ENCODE measurements at regions not wholly inside any gene's neighbourhood (a gene's known extent, or its start where the extent isn't known, plus 50 kb on each side); places are given as distances from the start of the nearest gene placed in this dataset.
"Not testable (repeated sequence)": the region's sequence is repeated elsewhere in the genome, so short reads cannot be mapped to it uniquely, and the experiment has no call there.

DNA sequence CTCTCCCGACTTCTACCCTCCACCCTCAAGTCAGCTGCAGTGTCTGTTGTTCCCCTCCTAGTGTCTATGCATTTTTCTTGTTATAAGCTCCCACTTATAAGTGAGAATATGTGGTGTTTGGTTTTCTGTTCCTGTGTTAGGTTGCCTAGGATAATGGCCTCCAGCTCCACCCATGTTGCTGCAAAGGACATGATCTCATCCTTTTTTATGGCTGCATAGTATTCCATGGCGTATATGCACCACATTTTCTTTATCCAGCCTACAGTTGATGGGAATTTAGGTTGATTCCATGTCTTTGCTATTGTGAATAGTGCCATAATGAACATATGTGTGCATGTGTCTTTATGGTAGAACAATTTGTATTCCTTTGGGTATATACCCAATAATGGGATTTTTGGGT is 80.7 kb downstream of the SPTSSA start:
- H3K4me3 Mint-ChIP-seq; H3K4me1 Mint-ChIP-seq (ENCODE audit: low read depth): not testable (repeated sequence)

DNA sequence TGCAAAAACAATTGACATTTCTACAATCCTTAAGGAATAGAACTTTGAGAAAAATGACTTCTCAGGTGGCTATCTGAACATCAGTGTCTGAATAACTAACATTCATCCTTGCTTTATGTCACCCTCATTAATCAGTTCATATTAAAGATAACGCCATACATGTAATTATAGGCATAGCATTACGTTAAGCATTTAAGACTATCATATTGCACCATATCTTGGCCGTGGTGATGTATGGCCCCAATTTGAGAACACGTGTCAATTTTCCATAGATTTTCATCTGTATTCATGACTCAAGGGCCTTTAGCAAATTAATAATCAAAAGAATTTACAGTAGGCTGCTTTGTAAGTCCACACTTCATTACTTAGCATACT is 81.6 kb downstream of the SPTSSA start:
- peaks cover 6% of the 10 kb centered on the region for H3K27me3 Mint-ChIP-seq
- no peaks in the 10 kb centered on the region for H3K4me1 Mint-ChIP-seq (ENCODE audit: low read depth)
- H3K27ac Mint-ChIP-seq, result no peak overlapping the region
- no peaks in the 10 kb centered on the region for H3K9me3 Mint-ChIP-seq
- H3K36me3 Mint-ChIP-seq (ENCODE audit: low read depth), result no peaks in the 10 kb centered on the region
- H3K4me3 Mint-ChIP-seq, result no peak overlapping the region

More for the DNA sequence above, 80.7 kb downstream of the SPTSSA start:
- not testable (repeated sequence) for H3K27ac Mint-ChIP-seq; H3K27me3 Mint-ChIP-seq; H3K9me3 Mint-ChIP-seq; H3K36me3 Mint-ChIP-seq (ENCODE audit: low read depth)

DNA sequence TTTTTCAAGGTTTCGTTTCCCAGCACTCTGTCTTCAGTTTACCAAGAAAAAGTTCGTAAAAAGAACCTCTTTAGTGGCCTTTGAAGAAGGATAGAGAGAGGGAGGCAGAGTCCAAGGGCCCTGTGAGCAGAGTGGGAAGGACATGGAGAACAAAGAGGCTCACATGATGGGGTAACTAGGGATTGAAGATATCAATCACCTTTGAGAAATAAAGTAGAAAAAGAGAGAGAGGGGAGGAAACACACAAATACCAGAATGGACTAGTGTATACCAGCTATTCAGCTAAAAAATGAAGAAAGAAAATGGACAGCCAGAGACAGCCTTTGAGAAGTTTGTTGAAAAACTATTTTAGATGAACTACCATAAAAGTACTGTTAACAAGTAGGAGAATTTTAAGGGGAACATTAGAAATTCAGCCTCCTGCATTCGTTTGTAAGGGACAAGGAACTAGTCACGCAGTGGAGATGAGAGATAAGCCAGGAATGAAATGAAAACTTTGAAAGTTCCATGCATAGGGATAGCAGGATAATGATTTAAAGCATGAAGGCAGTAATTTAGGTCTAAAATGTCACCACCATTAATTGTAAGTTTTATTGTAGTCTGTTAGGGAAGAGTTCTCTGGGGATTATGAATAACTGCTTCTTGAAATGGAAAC is 82.1 kb downstream of the SPTSSA start:
- peaks cover 6% of the 10 kb centered on the region for H3K27me3 Mint-ChIP-seq
- no peak overlapping the region for H3K4me3 Mint-ChIP-seq
- H3K27ac Mint-ChIP-seq, result no peak overlapping the region
- no peaks in the 10 kb centered on the region for H3K4me1 Mint-ChIP-seq (ENCODE audit: low read depth)
- no peaks in the 10 kb centered on the region for H3K9me3 Mint-ChIP-seq
- no peaks in the 10 kb centered on the region for H3K36me3 Mint-ChIP-seq (ENCODE audit: low read depth)

DNA sequence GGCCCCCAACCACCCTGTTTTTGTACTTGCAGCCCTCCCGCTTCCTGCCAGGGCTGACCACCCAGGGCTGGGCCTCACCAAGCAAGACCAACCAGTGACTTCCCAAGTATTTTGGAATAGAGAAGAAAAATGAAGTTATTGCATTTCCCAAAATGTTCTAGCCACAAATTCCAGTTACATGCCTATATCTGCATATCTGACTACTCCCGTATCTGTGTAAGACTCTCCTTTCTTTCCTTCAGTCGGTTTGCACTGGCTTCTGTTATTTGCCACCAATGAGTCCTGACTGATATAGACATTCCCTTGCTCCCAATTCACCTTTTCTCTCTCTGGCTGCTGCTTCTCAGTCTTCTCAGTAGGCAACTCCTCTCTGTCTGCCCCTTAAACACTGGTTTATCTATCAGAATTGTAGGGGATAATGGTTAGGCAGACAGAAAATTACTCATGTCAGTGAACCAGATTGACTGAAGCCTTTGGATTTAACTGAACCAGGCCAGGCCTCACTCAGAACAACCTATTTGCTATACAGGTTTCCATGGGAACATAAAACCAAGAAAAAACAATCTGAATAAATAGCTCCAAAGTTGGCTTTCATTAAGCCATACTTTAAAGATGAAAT is 85.3 kb downstream of the SPTSSA start:
- Mint-ChIP-seq H3K27ac (no peak overlapping the region), H3K4me3 (no peak overlapping the region), H3K4me1 (ENCODE audit: low read depth) (no peaks in the 10 kb centered on the region), H3K9me3 (no peaks in the 10 kb centered on the region), H3K27me3 (no peaks in the 10 kb centered on the region), H3K36me3 (ENCODE audit: low read depth) (no peaks in the 10 kb centered on the region)

DNA sequence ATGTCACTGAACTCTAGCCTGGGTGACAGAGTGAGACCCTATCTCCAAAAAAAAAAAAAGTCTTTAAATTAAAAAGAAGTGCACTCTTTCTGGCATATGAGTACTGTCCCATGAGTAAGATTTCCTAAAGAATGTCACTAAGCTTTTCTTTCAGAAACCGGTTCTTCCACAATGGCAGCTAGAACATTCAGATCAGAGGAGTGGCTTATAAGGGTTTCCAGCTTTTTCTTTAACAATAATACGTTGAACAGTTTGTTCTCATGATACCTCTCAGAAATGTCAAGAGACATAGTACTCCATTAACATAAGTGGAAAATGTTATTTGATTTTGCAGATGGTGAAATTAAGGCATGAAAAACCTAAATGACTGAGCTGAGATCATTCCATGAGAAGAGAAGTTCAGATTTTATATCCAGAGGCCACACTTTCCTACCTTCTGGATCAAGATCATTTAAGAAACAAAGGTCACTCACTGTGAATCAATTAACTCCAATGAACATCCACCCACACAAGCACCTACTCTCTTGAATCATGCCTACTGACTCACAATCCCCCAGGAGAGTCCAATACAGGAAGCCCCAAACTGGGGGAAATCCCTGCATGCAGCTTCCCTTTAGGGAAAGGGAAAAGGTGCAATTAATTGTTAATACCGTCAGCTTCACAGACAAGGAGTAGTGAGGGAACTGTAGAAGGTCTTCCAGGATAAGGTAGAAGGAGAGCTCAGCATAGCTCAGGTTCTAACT is 86.9 kb downstream of the SPTSSA start:
- Mint-ChIP-seq H3K36me3 (ENCODE audit: low read depth) (no peaks in the 10 kb centered on the region), H3K27ac (no peak overlapping the region), H3K4me3 (no peak overlapping the region), H3K4me1 (ENCODE audit: low read depth) (no peaks in the 10 kb centered on the region), H3K27me3 (no peaks in the 10 kb centered on the region), H3K9me3 (no peaks in the 10 kb centered on the region)

GRCh38 chr14:34373191-34373590 is 88.8 kb downstream of the SPTSSA start:
- H3K4me3 Mint-ChIP-seq, result no peak overlapping the region
- H3K9me3 Mint-ChIP-seq, result no peaks in the 10 kb centered on the region
- peaks cover 11% of the 10 kb centered on the region for H3K27me3 Mint-ChIP-seq
- no peaks in the 10 kb centered on the region for H3K36me3 Mint-ChIP-seq (ENCODE audit: low read depth)
- no peaks in the 10 kb centered on the region for H3K4me1 Mint-ChIP-seq (ENCODE audit: low read depth)
- H3K27ac Mint-ChIP-seq, result no peak overlapping the region

DNA sequence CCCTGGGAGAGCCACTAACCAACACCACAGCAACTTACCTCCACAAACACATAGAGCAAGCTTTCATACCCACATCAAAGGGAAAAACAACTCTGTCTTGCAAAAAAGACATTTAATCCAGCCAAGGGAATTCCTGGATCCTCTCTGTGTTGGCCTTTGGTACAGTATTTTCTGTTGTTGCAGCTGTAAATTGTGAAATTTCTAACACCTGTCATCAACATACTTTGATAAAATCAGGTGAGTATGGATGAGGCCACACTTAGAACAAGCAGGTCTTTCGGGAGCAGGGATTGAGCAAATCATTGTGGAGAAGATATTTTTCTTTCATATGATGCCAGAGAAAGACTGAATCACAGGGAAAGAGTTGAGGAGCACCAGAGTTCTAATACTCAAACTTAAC is 89.3 kb downstream of the SPTSSA start:
- Mint-ChIP-seq H3K27ac (no peak overlapping the region), H3K36me3 (ENCODE audit: low read depth) (no peaks in the 10 kb centered on the region), H3K4me3 (no peak overlapping the region), H3K27me3 (peaks cover 13% of the 10 kb centered on the region), H3K9me3 (no peaks in the 10 kb centered on the region), H3K4me1 (ENCODE audit: low read depth) (no peaks in the 10 kb centered on the region)

DNA sequence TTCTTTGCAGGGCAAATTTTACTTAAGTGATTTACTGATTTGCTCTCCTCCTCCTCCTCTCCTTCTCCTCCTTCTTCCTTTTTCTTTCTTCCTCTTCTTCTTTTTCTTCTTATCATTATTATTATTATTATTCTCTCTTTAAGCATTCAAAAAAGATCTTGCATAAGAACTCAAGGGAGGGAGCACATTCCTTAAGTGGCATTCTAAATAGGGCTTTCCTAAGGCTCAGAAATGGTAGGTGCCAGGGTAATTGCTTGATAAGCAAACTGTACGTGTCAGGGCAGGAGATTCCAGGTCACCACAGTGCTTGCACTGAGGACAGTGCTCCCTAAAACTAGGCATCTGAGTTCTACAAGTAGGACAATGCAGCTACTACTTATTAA is 92.4 kb downstream of the SPTSSA start:
- no peak overlapping the region for H3K4me3 Mint-ChIP-seq
- H3K27ac Mint-ChIP-seq, result no peak overlapping the region
- H3K27me3 Mint-ChIP-seq, result peaks cover 19% of the 10 kb centered on the region
- H3K4me1 Mint-ChIP-seq (ENCODE audit: low read depth), result no peaks in the 10 kb centered on the region
- no peaks in the 10 kb centered on the region for H3K9me3 Mint-ChIP-seq
- H3K36me3 Mint-ChIP-seq (ENCODE audit: low read depth), result no peaks in the 10 kb centered on the region

GRCh38 chr14:34368971-34369647 is 92.9 kb downstream of the SPTSSA start:
- no peaks in the 10 kb centered on the region for H3K4me1 Mint-ChIP-seq (ENCODE audit: low read depth)
- no peak overlapping the region for H3K4me3 Mint-ChIP-seq
- peaks cover 23% of the 10 kb centered on the region for H3K27me3 Mint-ChIP-seq
- H3K27ac Mint-ChIP-seq, result no peak overlapping the region
- H3K36me3 Mint-ChIP-seq (ENCODE audit: low read depth), result no peaks in the 10 kb centered on the region
- no peaks in the 10 kb centered on the region for H3K9me3 Mint-ChIP-seq

DNA sequence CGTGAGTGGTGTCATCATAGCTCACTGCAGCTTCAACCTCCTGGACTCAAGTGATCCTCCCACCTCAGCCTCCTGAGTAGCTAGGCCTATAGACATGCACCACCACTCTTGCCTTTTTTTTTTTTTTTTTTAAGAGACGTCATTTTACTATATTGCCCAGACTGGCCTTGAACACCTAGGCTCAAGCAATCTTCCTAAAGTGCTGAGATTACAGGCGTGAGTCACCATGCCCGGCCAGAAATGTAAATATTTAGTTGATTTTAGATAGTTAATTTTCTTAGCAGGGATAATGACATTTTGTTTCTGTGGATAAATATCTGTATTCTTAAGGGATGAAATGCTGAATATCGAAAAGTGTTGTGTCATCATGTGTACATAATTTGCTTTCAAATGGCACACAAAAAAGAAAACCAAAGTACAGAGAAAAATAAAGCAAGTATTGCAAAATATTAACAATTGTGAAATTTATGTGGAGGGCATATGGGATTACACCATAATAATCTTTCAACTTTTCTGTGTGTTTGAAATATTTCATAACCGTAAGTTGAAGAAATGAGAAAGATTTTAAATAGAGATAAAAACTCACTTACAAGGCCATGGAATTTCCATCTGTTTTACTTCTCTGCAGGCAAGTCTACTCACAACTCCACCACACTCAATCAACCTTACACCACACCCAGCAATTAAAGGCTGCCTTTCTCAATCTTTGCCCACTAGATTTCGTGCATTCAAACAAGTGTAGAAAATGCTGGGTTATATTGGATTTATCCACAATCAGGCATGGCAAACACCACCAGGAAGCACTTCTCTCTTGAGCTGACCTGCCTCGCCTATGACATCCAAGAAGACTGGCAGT is 93.7 kb downstream of the SPTSSA start:
- H3K36me3 Mint-ChIP-seq (ENCODE audit: low read depth), result no peaks in the 10 kb centered on the region
- no peak overlapping the region for H3K27ac Mint-ChIP-seq
- no peaks in the 10 kb centered on the region for H3K4me1 Mint-ChIP-seq (ENCODE audit: low read depth)
- peaks cover 23% of the 10 kb centered on the region for H3K27me3 Mint-ChIP-seq
- H3K4me3 Mint-ChIP-seq, result no peak overlapping the region
- H3K9me3 Mint-ChIP-seq, result no peaks in the 10 kb centered on the region

GRCh38 chr14:34365309-34365915 is 96.6 kb downstream of the SPTSSA start:
- Mint-ChIP-seq H3K27me3 (peaks cover 23% of the 10 kb centered on the region), H3K36me3 (ENCODE audit: low read depth) (no peaks in the 10 kb centered on the region), H3K27ac (no peak overlapping the region), H3K4me1 (ENCODE audit: low read depth) (no peaks in the 10 kb centered on the region), H3K9me3 (no peaks in the 10 kb centered on the region), H3K4me3 (no peak overlapping the region)

- Mint-ChIP-seq H3K9me3 (no peaks in the 10 kb centered on the region), H3K27ac (no peak overlapping the region), H3K36me3 (ENCODE audit: low read depth) (no peaks in the 10 kb centered on the region), H3K27me3 (peaks cover 22% of the 10 kb centered on the region), H3K4me1 (ENCODE audit: low read depth) (no peaks in the 10 kb centered on the region), H3K4me3 (no peak overlapping the region)
These were observed 97.8 kb downstream of the SPTSSA start for GRCh38 chr14:34364201-34364600.

DNA sequence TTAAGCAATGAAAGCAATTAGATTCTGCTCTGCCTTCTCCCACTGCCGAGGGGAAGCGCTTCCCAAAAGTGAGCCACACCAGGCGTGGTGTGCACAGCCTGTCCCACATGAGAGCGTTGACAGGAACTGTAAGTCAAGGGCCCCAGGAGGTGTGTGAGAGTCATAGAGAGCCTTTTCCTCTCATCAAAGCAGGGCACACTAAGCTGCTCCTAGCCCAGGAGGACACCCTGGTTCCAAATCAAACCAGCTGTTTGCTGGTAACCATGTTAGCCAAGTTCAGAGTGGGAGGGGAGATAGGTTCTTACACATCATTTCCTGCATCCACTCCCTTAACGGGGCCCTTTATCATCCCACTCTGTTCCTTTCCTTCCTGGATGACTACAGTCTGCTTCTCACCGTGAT is 98.3 kb downstream of the SPTSSA start:
- Mint-ChIP-seq H3K9me3 (no peaks in the 10 kb centered on the region), H3K36me3 (ENCODE audit: low read depth) (no peaks in the 10 kb centered on the region), H3K27ac (no peak overlapping the region), H3K27me3 (peaks cover 17% of the 10 kb centered on the region), H3K4me3 (no peak overlapping the region), H3K4me1 (ENCODE audit: low read depth) (no peaks in the 10 kb centered on the region)

- no peak overlapping the region for H3K4me3 Mint-ChIP-seq
- no peak overlapping the region for H3K27ac Mint-ChIP-seq
- no peaks in the 10 kb centered on the region for H3K4me1 Mint-ChIP-seq (ENCODE audit: low read depth)
- H3K27me3 Mint-ChIP-seq, result peaks cover 10% of the 10 kb centered on the region
- H3K9me3 Mint-ChIP-seq, result no peaks in the 10 kb centered on the region
- H3K36me3 Mint-ChIP-seq (ENCODE audit: low read depth), result no peaks in the 10 kb centered on the region
These were observed 99.3 kb downstream of the SPTSSA start for GRCh38 chr14:34362641-34363251.

Measured in stimulated activated naive CD8-positive, alpha-beta T cell treated with anti-CD3 and anti-CD28 coated beads, Interleukin-15, Interleukin-2, amounts not matched to agents 100 ng/mL and 50 ng/mL, for 24 hours (primary cell).